PC-9 (cell line): ENCODE measurements at regions not wholly inside any gene's neighbourhood (a gene's known extent, or its start where the extent isn't known, plus 50 kb on each side); places are given as distances from the start of the nearest gene placed in this dataset.

Experiments used
- BruUV-seq: library from RNA; stranded (reverse); fragments of 400-500 nt; replicated peaks from 2 replicates; lab custom pipeline; 2021; lab: Mats Ljungman, UMichigan
- CTCF ChIA-PET: fragments of 300-600 bp; sonication (Branson Sonifier 250); formaldehyde crosslinking; loops from one replicate; lab custom pipeline; 2022; ENCODE audit warnings: antibody characterized with exemption; lab: Charles Lee
- POLR2A ChIA-PET: fragments of 300-600 bp; sonication (Branson Sonifier 250); formaldehyde crosslinking; loops from one replicate; lab custom pipeline; 2022; ENCODE audit warnings: antibody characterized with exemption; ENCODE audit not compliant: unreplicated experiment; lab: Charles Lee
- DNase-seq, 2 experiments: peaks; one replicate each; pipeline versions ENCODE4 v3.0.0 to v3.0.0-alpha.2; 2015 to 2022; ENCODE audit warnings: mixed read lengths in 1 of 2
- H2AFZ ChIP-seq: fragments of 200-600 bp; sonication (generic); 2 replicates; pipeline ENCODE4 v1.8.1; 2017; ENCODE audit warnings: antibody characterized with exemption
- H3F3A ChIP-seq: fragments of 200-600 bp; sonication (generic); 2 replicates; pipeline ENCODE4 v1.8.1; 2017; ENCODE audit warnings: antibody characterized with exemption, mild to moderate bottlenecking, low read depth; ENCODE audit not compliant: insufficient read depth
- H3K27ac ChIP-seq: fragments of 200-600 bp; sonication (generic); 2 replicates; pipeline ENCODE4 v1.6.1; 2016; ENCODE audit warnings: mixed run types
- H3K27me3 ChIP-seq: fragments of 200-600 bp; sonication (generic); 2 replicates; pipeline ENCODE4 v1.6.1; 2016; ENCODE audit warnings: low read depth, mixed run types; ENCODE audit not compliant: insufficient read depth
- H3K36me3 ChIP-seq: fragments of 200-600 bp; sonication (generic); 2 replicates; pipeline ENCODE4 v1.6.1; 2016; ENCODE audit warnings: low read depth, mixed run types
- H3K4me1 ChIP-seq: fragments of 200-600 bp; sonication (generic); replicated peaks from 2 replicates; pipeline ENCODE4 v1.6.1; 2016; ENCODE audit warnings: mixed run types; ENCODE audit not compliant: insufficient read depth
- H3K4me2 ChIP-seq: fragments of 200-600 bp; sonication (generic); 2 replicates; pipeline ENCODE4 v1.6.1; 2017; ENCODE audit warnings: mixed run types
- H3K4me3 ChIP-seq: fragments of 200-600 bp; sonication (generic); 2 replicates; pipeline ENCODE4 v1.6.1; 2016; ENCODE audit warnings: mixed run types
- H3K79me2 ChIP-seq: fragments of 200-600 bp; sonication (generic); 2 replicates; pipeline ENCODE4 v1.6.1; 2017; ENCODE audit warnings: low read depth, mixed run types
- H3K9me2 ChIP-seq: fragments of 200-600 bp; sonication (generic); 2 replicates; pipeline ENCODE4 v1.8.1; 2017; ENCODE audit warnings: mild to moderate bottlenecking; ENCODE audit not compliant: insufficient read depth
- H3K9me3 ChIP-seq: fragments of 200-600 bp; sonication (generic); 2 replicates; pipeline ENCODE4 v1.8.1; 2016; ENCODE audit warnings: low read depth; ENCODE audit not compliant: insufficient read depth
- H4K20me1 ChIP-seq: fragments of 200-600 bp; sonication (generic); 2 replicates; pipeline ENCODE4 v1.8.1; 2017; ENCODE audit not compliant: insufficient read depth
- CTCF ChIP-seq: fragments of 200-600 bp; sonication (generic); conservative IDR thresholded peaks from 2 replicates; pipeline ENCODE4 v1.6.1; 2017; ENCODE audit warnings: mixed run types, antibody characterized with exemption, mild to moderate bottlenecking, moderate library complexity
- EZH2 ChIP-seq: fragments of 200-600 bp; sonication (generic); IDR thresholded peaks from 2 replicates; pipeline ENCODE4 v1.8.0; 2017; ENCODE audit warnings: antibody characterized with exemption, low read depth
- intact Hi-C: fragments of 100-400 bp; cut with micrococcal nuclease; formaldehyde crosslinking; loops from one replicate; pipeline ENCODE4 v1.10.0; 2022; ENCODE audit not compliant: unreplicated experiment

GRCh38 chr4:66955784-66956183 is 589.5 kb downstream of the CENPC start:
- no peaks in the 10 kb centered on the region for H3K9me3 ChIP-seq
- no peak for TF ChIP-seq CTCF
- TF ChIP-seq EZH2, result no peak
- H2AFZ ChIP-seq, result no peak overlapping the region
- H3K79me2 ChIP-seq, result no peaks in the 10 kb centered on the region
- intact Hi-C loops, result no loop called here
- no peaks in the 10 kb centered on the region for H3F3A ChIP-seq
- ChIA-PET POLR2A (no interaction called here), CTCF (no interaction called here)
- BruUV-seq, result no TSS peak
- no peaks in the 10 kb centered on the region for H3K36me3 ChIP-seq
- no peaks in the 10 kb centered on the region for H3K27me3 ChIP-seq
- H3K27ac ChIP-seq, result no peak overlapping the region
- H4K20me1 ChIP-seq, result no peaks in the 10 kb centered on the region
- DNase-seq, result no peak
- H3K9me2 ChIP-seq, result no peaks in the 10 kb centered on the region
- H3K4me1 ChIP-seq, result no peaks in the 10 kb centered on the region
- no peak overlapping the region for H3K4me3 ChIP-seq
- no peak overlapping the region for H3K4me2 ChIP-seq

DNA sequence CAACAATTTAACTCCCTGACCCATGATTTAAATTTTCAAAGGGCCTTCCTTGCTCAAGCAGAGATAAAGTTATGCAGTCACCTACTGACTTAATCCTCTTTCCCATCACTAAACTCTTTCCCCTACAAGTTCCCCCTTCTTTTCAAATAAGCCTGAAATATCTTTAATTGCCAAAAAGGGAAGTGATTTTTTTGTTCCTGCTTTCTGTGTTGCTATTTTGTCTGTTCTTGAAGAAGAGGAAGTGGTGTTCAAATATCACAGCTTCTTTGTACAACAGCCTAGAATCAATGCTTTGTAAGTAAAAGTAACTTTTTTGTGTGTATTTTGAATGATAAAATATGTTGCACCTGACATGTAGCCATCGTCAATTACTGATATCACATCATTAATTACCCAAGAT is 595.9 kb downstream of the CENPC start:
- DNase-seq, result no peak
- Histone ChIP-seq H3K9me2 (no peaks in the 10 kb centered on the region), H3K9me3 (no peaks in the 10 kb centered on the region), H3F3A (no peaks in the 10 kb centered on the region), H2AFZ (no peak overlapping the region), H3K36me3 (no peaks in the 10 kb centered on the region), H3K79me2 (no peaks in the 10 kb centered on the region), H3K27ac (no peak overlapping the region), H3K4me3 (no peak overlapping the region), H3K4me2 (no peak overlapping the region), H3K27me3 (no peaks in the 10 kb centered on the region), H4K20me1 (no peaks in the 10 kb centered on the region), H3K4me1 (no peaks in the 10 kb centered on the region)
- ChIA-PET CTCF (no interaction called here), POLR2A (no interaction called here)
- TF ChIP-seq EZH2, result no peak
- no peak for TF ChIP-seq CTCF
- no TSS peak for BruUV-seq
- intact Hi-C loops, result no loop called here

DNA sequence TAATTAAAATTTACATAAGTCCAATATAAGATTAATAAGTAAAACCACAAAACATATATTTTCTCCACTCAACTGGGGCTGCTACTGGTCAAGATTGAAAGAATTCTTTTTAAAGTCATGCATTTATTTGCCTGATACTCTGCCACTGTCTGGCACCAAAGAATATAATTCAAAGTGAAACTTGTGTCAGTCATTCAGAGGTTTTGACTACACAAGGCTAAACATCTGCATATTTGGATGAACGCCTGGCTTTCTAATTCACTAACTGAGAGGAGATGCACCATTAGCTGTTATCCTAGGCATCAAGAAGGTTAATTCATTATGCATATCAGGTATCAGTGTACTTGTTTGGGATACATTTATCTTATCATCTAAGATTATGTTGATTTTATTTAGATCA is 598.5 kb downstream of the CENPC start:
- TF ChIP-seq EZH2 (no peak), CTCF (no peak)
- no peaks in the 10 kb centered on the region for H3K36me3 ChIP-seq

More for the DNA sequence above, 598.5 kb downstream of the CENPC start:
- ChIA-PET POLR2A (no interaction called here), CTCF (no interaction called here)
- Histone ChIP-seq H3K4me3 (no peak overlapping the region), H3K4me2 (no peak overlapping the region), H3K4me1 (no peaks in the 10 kb centered on the region), H3K27ac (no peak overlapping the region), H2AFZ (no peak overlapping the region), H3K79me2 (no peaks in the 10 kb centered on the region), H3K9me2 (no peaks in the 10 kb centered on the region), H3F3A (no peaks in the 10 kb centered on the region), H3K9me3 (no peaks in the 10 kb centered on the region), H3K27me3 (no peaks in the 10 kb centered on the region), H4K20me1 (no peaks in the 10 kb centered on the region)
- BruUV-seq, result no TSS peak
- intact Hi-C loops, result no loop called here
- DNase-seq, result no peak
